CD4-positive, alpha-beta T cell (primary cell): ENCODE measurements at regions not wholly inside any gene's neighbourhood (a gene's known extent, or its start where the extent isn't known, plus 50 kb on each side); places are given as distances from the start of the nearest gene placed in this dataset.

Experiments used
- ATAC-seq: fragments of 200-7000 bp; cut with Tn5 transposase; one replicate; pipeline ENCODE4 v1.10.0; 2022; ENCODE audit warnings: mild to moderate bottlenecking; ENCODE audit not compliant: poor library complexity
- CTCF ChIA-PET: fragments of 350-600 bp; sonication (Branson Sonifier 250); formaldehyde crosslinking; loops from one replicate; lab custom pipeline; 2021; ENCODE audit warnings: antibody characterized with exemption, inconsistent platforms; lab: Charles Lee
- POLR2A ChIA-PET: fragments of 350-600 bp; sonication (Branson Sonifier 250); formaldehyde crosslinking; loops from one replicate; lab custom pipeline; 2021; ENCODE audit warnings: antibody characterized with exemption, inconsistent platforms; lab: Charles Lee
- DNase-seq, 14 experiments: peaks; one replicate each; pipeline ENCODE4 v3.0.0-alpha.2; 2013 to 2020; ENCODE audit warnings: mixed read lengths in 2 of 14
- H3K27ac ChIP-seq, 2 donors: one replicate each; pipeline versions ENCODE4 v1.5.1 to v1.7.0; 2013; ENCODE audit warnings: low read length in 2 of 2, low read depth in 1 of 2, mild to moderate bottlenecking in 1 of 2
- H3K27me3 ChIP-seq, 2 experiments: 1 replicate in 1 of 2; 2 replicates in 1 of 2; pipeline versions ENCODE4 v1.6.1 to v1.7.0; 2013; ENCODE audit warnings: low read length in 2 of 2, control low read depth in 1 of 2, mild to moderate bottlenecking in 1 of 2, moderate library complexity in 1 of 2; ENCODE audit not compliant: insufficient read depth in 2 of 2, control insufficient read depth in 1 of 2
- H3K36me3 ChIP-seq: one replicate; pipeline ENCODE4 v1.6.1; 2013; ENCODE audit warnings: low read length, control low read depth; ENCODE audit not compliant: insufficient read depth
- H3K4me1 ChIP-seq: one replicate; pipeline ENCODE4 v1.6.1; 2013; ENCODE audit warnings: low read length, control low read depth; ENCODE audit not compliant: insufficient read depth
- H3K4me3 ChIP-seq: one replicate; pipeline ENCODE4 v1.5.1; 2013; ENCODE audit warnings: mild to moderate bottlenecking, low read length, moderate library complexity
- H3K9me3 ChIP-seq, 2 experiments: 1 replicate in 1 of 2; 2 replicates in 1 of 2; pipeline versions ENCODE4 v1.6.1 to v1.7.0; 2013; ENCODE audit warnings: low read length in 2 of 2, mild to moderate bottlenecking in 2 of 2, control low read depth in 1 of 2, moderate library complexity in 1 of 2; ENCODE audit not compliant: control insufficient read depth in 1 of 2, insufficient read depth in 1 of 2
- H3K27ac Mint-ChIP-seq: one replicate; pipeline ENCODE4 v1.8.0; 2020; ENCODE audit warnings: mixed read lengths
- H3K27me3 Mint-ChIP-seq: one replicate; pipeline ENCODE4 v1.8.0; 2021; ENCODE audit warnings: mixed read lengths
- H3K36me3 Mint-ChIP-seq: one replicate; pipeline ENCODE4 v1.8.0; 2021; ENCODE audit warnings: low read depth, mixed read lengths
- H3K4me1 Mint-ChIP-seq: one replicate; pipeline ENCODE4 v1.8.0; 2021; ENCODE audit warnings: low read depth, mixed read lengths
- H3K4me3 Mint-ChIP-seq: one replicate; pipeline ENCODE4 v1.8.0; 2020; ENCODE audit warnings: mild to moderate bottlenecking, mixed read lengths
- H3K9me3 Mint-ChIP-seq: one replicate; pipeline ENCODE4 v1.8.0; 2020; ENCODE audit warnings: mixed read lengths
- intact Hi-C, 2 experiments: fragments of 100-400 bp; cut with DNase I in 1 of 2; cut with micrococcal nuclease in 1 of 2; formaldehyde crosslinking; loops; one replicate each; pipeline versions ENCODE4 v1.15.1 to v1.9.0; 2023 to 2025; cut with DNase I, micrococcal nuclease
- TF ChIP-seq, protein P1 (sequence below): fragments of 200-600 bp; IDR thresholded peaks from one replicate; pipeline ENCODE4 v1.8.0; 2022; ENCODE audit warnings: antibody characterized with exemption, mild to moderate bottlenecking

- H3K4me1 ChIP-seq: no peaks in the 10 kb centered on the region
- POLR2A ChIA-PET: no interaction called here
- H3K27me3 ChIP-seq: no peaks in the 10 kb centered on the region
- Mint-ChIP-seq H3K9me3 (no peaks in the 10 kb centered on the region), H3K27me3 (no peaks in the 10 kb centered on the region), H3K4me3 (no peak overlapping the region), H3K36me3 (no peaks in the 10 kb centered on the region), H3K4me1 (no peaks in the 10 kb centered on the region), H3K27ac (no peak overlapping the region)
- ATAC-seq (no peak), DNase-seq (no peak)
- H3K9me3 ChIP-seq: no peaks in the 10 kb centered on the region
- no peak overlapping the region for H3K4me3 ChIP-seq
- no peak overlapping the region for H3K27ac ChIP-seq
- TF ChIP-seq, protein P1, sequence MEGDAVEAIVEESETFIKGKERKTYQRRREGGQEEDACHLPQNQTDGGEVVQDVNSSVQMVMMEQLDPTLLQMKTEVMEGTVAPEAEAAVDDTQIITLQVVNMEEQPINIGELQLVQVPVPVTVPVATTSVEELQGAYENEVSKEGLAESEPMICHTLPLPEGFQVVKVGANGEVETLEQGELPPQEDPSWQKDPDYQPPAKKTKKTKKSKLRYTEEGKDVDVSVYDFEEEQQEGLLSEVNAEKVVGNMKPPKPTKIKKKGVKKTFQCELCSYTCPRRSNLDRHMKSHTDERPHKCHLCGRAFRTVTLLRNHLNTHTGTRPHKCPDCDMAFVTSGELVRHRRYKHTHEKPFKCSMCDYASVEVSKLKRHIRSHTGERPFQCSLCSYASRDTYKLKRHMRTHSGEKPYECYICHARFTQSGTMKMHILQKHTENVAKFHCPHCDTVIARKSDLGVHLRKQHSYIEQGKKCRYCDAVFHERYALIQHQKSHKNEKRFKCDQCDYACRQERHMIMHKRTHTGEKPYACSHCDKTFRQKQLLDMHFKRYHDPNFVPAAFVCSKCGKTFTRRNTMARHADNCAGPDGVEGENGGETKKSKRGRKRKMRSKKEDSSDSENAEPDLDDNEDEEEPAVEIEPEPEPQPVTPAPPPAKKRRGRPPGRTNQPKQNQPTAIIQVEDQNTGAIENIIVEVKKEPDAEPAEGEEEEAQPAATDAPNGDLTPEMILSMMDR: no peak
- intact Hi-C loops: no loop called here
- CTCF ChIA-PET: no interaction called here
- H3K36me3 ChIP-seq: no peaks in the 10 kb centered on the region
Observed at GRCh38 chr4:52350926-52351325, 299.8 kb downstream of the SPATA18 start.

DNA sequence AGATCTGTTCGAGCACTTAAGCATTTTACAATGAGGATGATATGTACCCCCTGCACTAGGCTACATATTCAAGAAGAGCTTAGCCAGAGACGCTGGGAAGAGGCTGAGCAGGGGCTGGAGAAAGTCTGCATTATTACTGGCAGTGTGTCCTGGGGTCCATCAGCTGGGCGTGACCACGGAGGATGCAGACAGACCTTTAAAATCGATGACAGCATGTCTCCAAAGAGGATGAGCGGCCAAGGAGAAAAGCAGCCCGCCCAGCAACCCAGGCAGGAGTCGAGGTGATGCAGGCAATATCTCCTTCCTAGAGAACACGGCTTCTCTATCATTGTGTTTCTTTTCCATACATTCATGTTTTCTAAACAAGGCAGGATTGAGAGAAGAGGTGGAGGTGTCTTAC is 300.7 kb downstream of the USP46 start:
- ATAC-seq: no peak
- no peak overlapping the region for H3K4me3 Mint-ChIP-seq
- DNase-seq: no peak
- H3K9me3 Mint-ChIP-seq: no peaks in the 10 kb centered on the region
- Histone ChIP-seq H3K9me3 (no peaks in the 10 kb centered on the region), H3K4me1 (no peaks in the 10 kb centered on the region), H3K36me3 (no peaks in the 10 kb centered on the region), H3K27me3 (no peaks in the 10 kb centered on the region), H3K27ac (no peak overlapping the region), H3K4me3 (no peak overlapping the region)
- intact Hi-C loops: no loop called here
- H3K36me3 Mint-ChIP-seq: no peaks in the 10 kb centered on the region
- POLR2A ChIA-PET: no interaction called here
- no peaks in the 10 kb centered on the region for H3K27me3 Mint-ChIP-seq
- no peaks in the 10 kb centered on the region for H3K4me1 Mint-ChIP-seq
- TF ChIP-seq, protein P1: no peak
- H3K27ac Mint-ChIP-seq: no peak overlapping the region
- CTCF ChIA-PET: no interaction called here

- DNase-seq: no peak
- ATAC-seq: no peak
- intact Hi-C loops: no loop called here
- Mint-ChIP-seq H3K36me3 (no peaks in the 10 kb centered on the region), H3K27ac (no peak overlapping the region), H3K4me1 (no peaks in the 10 kb centered on the region), H3K9me3 (no peaks in the 10 kb centered on the region), H3K4me3 (no peak overlapping the region), H3K27me3 (no peaks in the 10 kb centered on the region)
- Histone ChIP-seq H3K27ac (no peak overlapping the region), H3K9me3 (no peaks in the 10 kb centered on the region), H3K27me3 (no peaks in the 10 kb centered on the region), H3K4me1 (no peaks in the 10 kb centered on the region), H3K36me3 (no peaks in the 10 kb centered on the region), H3K4me3 (no peak overlapping the region)
- POLR2A ChIA-PET: no interaction called here
- TF ChIP-seq, protein P1: no peak
- CTCF ChIA-PET: no interaction called here
Observed at GRCh38 chr4:52358883-52359321, 300.2 kb downstream of the USP46 start.
